HepG2 (cell line): ENCODE measurements at regions not wholly inside any gene's neighbourhood (a gene's known extent, or its start where the extent isn't known, plus 50 kb on each side); places are given as distances from the start of the nearest gene placed in this dataset.

Source experiments
- ATAC-seq: fragments of 200-7000 bp; cut with Tn5 transposase; 3 replicates; pipeline ENCODE4 v1.9.1; 2020; ENCODE audit warnings: mild to moderate bottlenecking, moderate library complexity
- BruUV-seq: library from RNA; stranded (reverse); fragments of 400-500 nt; replicated peaks from 2 replicates; lab custom pipeline; 2021; lab: Mats Ljungman, UMichigan
- CTCF ChIA-PET: fragments of 300-600 bp; formaldehyde crosslinking; extraction: SDS; loops from one replicate; lab custom pipeline; 2021; ENCODE audit warnings: low total read pairs, inconsistent platforms, low intra/inter-chr PET ratio; lab: Yijun Ruan, JAX
- POLR2A ChIA-PET: fragments of 350-600 bp; sonication (Branson Sonifier 250); formaldehyde crosslinking; loops from one replicate; lab custom pipeline; 2020; ENCODE audit warnings: antibody characterized with exemption, inconsistent platforms; lab: Yijun Ruan, JAX
- DNase-seq: peaks from one replicate; pipeline ENCODE4 v3.0.0-alpha.2; 2015; ENCODE audit warnings: low spot score
- FAIRE-seq: peaks from 3 replicates; lab custom pipeline; 2011; peaks lifted over from hg19 to GRCh38; lab: Jason Lieb, UNC
- H2AFZ ChIP-seq: one replicate; pipeline ENCODE4 v1.6.1; 2011; ENCODE audit warnings: low read length, inconsistent platforms
- H3K27ac ChIP-seq: fragments of 300-600 bp; 3 replicates; pipeline ENCODE4 v1.8.0; 2011; ENCODE audit warnings: mixed run types, mild to moderate bottlenecking, mixed read lengths, low read length, inconsistent platforms; ENCODE audit not compliant: insufficient read depth; ENCODE audit errors: extremely low read length
- H3K27me3 ChIP-seq, 2 experiments: fragments of 200-600 bp in 1 of 2; 2 replicates in 1 of 2; 3 replicates in 1 of 2; pipeline versions ENCODE4 v1.6.0 to v1.8.0; 2011; ENCODE audit warnings: low read length in 2 of 2, mild to moderate bottlenecking in 2 of 2, moderate library complexity in 2 of 2, inconsistent platforms in 1 of 2; ENCODE audit not compliant: insufficient read depth in 2 of 2, control insufficient read depth in 1 of 2
- H3K36me3 ChIP-seq, 2 experiments: fragments of 200-600 bp in 1 of 2; replicated peaks in 1 of 2; 2 replicates in 1 of 2; 3 replicates in 1 of 2; pipeline versions ENCODE4 v1.5.1 to v1.8.0; 2011; ENCODE audit warnings: low read length in 2 of 2, inconsistent platforms in 1 of 2; ENCODE audit not compliant: insufficient read depth in 2 of 2, control insufficient read depth in 1 of 2
- H3K4me1 ChIP-seq: 2 replicates; pipeline ENCODE4 v1.5.1; 2012; ENCODE audit warnings: low read length, inconsistent platforms; ENCODE audit not compliant: insufficient read depth
- H3K4me2 ChIP-seq: 2 replicates; pipeline ENCODE4 v1.6.0; 2011; ENCODE audit warnings: low read depth, low read length, inconsistent platforms
- H3K4me3 ChIP-seq, 3 experiments: fragments of 200-600 bp in 1 of 3; sonication (generic), shearing (Covaris generic) in 1 of 3; replicated peaks in 1 of 3; 2 replicates each; pipeline ENCODE4 v1.5.1; 2011 to 2016; ENCODE audit warnings: low read length in 3 of 3, inconsistent platforms in 2 of 3, low read depth in 2 of 3, mild to moderate bottlenecking in 2 of 3, control low read depth in 1 of 3, mixed read lengths in 1 of 3; ENCODE audit not compliant: insufficient read depth in 1 of 3
- H3K79me2 ChIP-seq: one replicate; pipeline ENCODE4 v1.6.1; 2011; ENCODE audit warnings: low read length, inconsistent platforms; ENCODE audit not compliant: insufficient read depth
- H3K9ac ChIP-seq: 2 replicates; pipeline ENCODE4 v1.6.0; 2011; ENCODE audit warnings: mild to moderate bottlenecking, low read depth, low read length, inconsistent platforms; ENCODE audit not compliant: insufficient read depth
- H3K9me3 ChIP-seq: 2 replicates; pipeline ENCODE4 v1.5.1; 2012; ENCODE audit warnings: mild to moderate bottlenecking, low read length
- H4K20me1 ChIP-seq: 2 replicates; pipeline ENCODE4 v1.6.0; 2011; ENCODE audit warnings: inconsistent platforms, mild to moderate bottlenecking, low read length, moderate library complexity; ENCODE audit not compliant: insufficient read depth
- GTF3A ChIP-seq: sonication (generic); formaldehyde crosslinking; conservative IDR thresholded peaks from 2 replicates; pipeline ENCODE4 v1.4.0; 2020; ENCODE audit warnings: mild to moderate bottlenecking, missing genetic modification reagents
- PAX8 ChIP-seq: sonication (generic); formaldehyde crosslinking; IDR thresholded peaks from 2 replicates; pipeline ENCODE4 v1.8.0; 2022; ENCODE audit warnings: mild to moderate bottlenecking, missing genetic modification reagents, borderline replicate concordance
- PHB2 ChIP-seq: fragments of 450-650 bp; IDR thresholded peaks from 2 replicates; pipeline ENCODE4 v1.6.1; 2018; ENCODE audit not compliant: partially characterized antibody
- RBFOX2 ChIP-seq: fragments of 200-400 bp; formaldehyde crosslinking; IDR thresholded peaks from 2 replicates; pipeline ENCODE4 v1.6.1; 2017; ENCODE audit warnings: low read depth, mild to moderate bottlenecking, low read length
- RXRB ChIP-seq: IDR thresholded peaks from 2 replicates; pipeline ENCODE4 v1.6.1; 2016; ENCODE audit warnings: borderline replicate concordance, missing genetic modification reagents, missing compliant biosample characterization
- ZBTB21 ChIP-seq: sonication (generic); formaldehyde crosslinking; IDR thresholded peaks from 2 replicates; pipeline ENCODE4 v1.4.0; 2020; ENCODE audit warnings: missing genetic modification reagents
- ZFP36 ChIP-seq: fragments of 150-350 bp; IDR thresholded peaks from 2 replicates; pipeline ENCODE4 v1.6.1; 2018; ENCODE audit warnings: borderline replicate concordance, low read length, low read depth; ENCODE audit not compliant: partially characterized antibody
- ZMYM4 ChIP-seq: sonication (generic); formaldehyde crosslinking; IDR thresholded peaks from 2 replicates; pipeline ENCODE4 v1.8.1; 2023; ENCODE audit warnings: mild to moderate bottlenecking, missing genetic modification reagents
- ZNF24 ChIP-seq: fragments of 450-650 bp; IDR thresholded peaks from 2 replicates; pipeline ENCODE4 v1.6.1; 2017; ENCODE audit warnings: antibody characterized with exemption, mild to moderate bottlenecking
- ZNF256 ChIP-seq: sonication (generic); formaldehyde crosslinking; conservative IDR thresholded peaks from 2 replicates; pipeline ENCODE4 v1.4.0; 2020; ENCODE audit warnings: missing genetic modification reagents
- ZNF33B ChIP-seq: sonication (generic); formaldehyde crosslinking; IDR thresholded peaks from 2 replicates; pipeline ENCODE4 v1.5.1; 2020; ENCODE audit warnings: mild to moderate bottlenecking, missing genetic modification reagents
- ZNF382 ChIP-seq: sonication (generic); formaldehyde crosslinking; IDR thresholded peaks from 2 replicates; pipeline ENCODE4 v1.5.0; 2020; ENCODE audit warnings: missing genetic modification reagents, mild to moderate bottlenecking, borderline replicate concordance
- ZNF562 ChIP-seq: sonication (generic); formaldehyde crosslinking; IDR thresholded peaks from 2 replicates; pipeline ENCODE4 v1.8.0; 2022; ENCODE audit warnings: missing genetic modification reagents, borderline replicate concordance
- ZNF670 ChIP-seq: sonication (generic); formaldehyde crosslinking; IDR thresholded peaks from 2 replicates; pipeline ENCODE4 v1.8.0; 2022; ENCODE audit warnings: mild to moderate bottlenecking, missing genetic modification reagents, borderline replicate concordance
- WGBS: methylation state at CpG from one replicate; pipeline ENCODE4 v1.1.6; 2017; ENCODE audit warnings: low lambda C conversion rate; 5-methylcytosine and 5-hydroxymethylcytosine counted together
- in situ Hi-C: cut with HindIII; loops from 2 replicates; pipeline ENCODE4 v1.10.0; 2017; ENCODE audit warnings: low pct_unique_long_range_greater_than_20kb; ENCODE audit not compliant: extremely low pct_ligation_motif_present
- intact Hi-C: fragments of 100-400 bp; cut with micrococcal nuclease; formaldehyde crosslinking; loops from one replicate; pipeline ENCODE4 v1.10.0; 2022; ENCODE audit not compliant: unreplicated experiment
- TF ChIP-seq, protein P1 (sequence below): sonication (generic); formaldehyde crosslinking; IDR thresholded peaks from 2 replicates; pipeline ENCODE4 v1.5.0; 2020; ENCODE audit warnings: mild to moderate bottlenecking, missing genetic modification reagents, moderate library complexity
- TF ChIP-seq, protein P2 (sequence below): sonication (generic); formaldehyde crosslinking; IDR thresholded peaks from 2 replicates; pipeline ENCODE4 v1.4.0; 2020; ENCODE audit warnings: missing genetic modification reagents
- TF ChIP-seq, protein P3 (sequence below): sonication (generic); formaldehyde crosslinking; IDR thresholded peaks from 2 replicates; pipeline ENCODE4 v1.4.0; 2020; ENCODE audit warnings: missing genetic modification reagents, borderline replicate concordance

DNA sequence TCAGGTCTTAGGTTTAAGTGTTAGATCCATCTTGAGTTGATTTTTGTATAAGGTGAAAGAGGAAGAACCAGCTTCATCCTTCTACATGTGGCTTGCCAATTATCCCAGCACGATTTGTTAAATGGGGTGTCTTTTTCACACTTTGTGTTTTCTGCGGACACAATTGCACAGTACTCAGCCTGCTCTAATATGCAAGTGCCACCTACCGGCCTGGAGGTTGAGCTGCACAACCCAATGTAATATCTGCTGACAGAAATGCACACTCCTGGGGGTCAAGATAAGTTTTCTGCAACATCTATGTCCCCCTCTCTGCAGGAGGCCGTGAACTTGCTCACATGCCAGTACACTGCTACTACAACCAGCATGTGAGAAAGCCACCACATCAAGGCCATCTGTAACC lies 791.9 kb upstream of the ROBO1 start:
- H3K9me3 ChIP-seq = no peaks in the 10 kb centered on the region
- no peaks in the 10 kb centered on the region for H4K20me1 ChIP-seq
- no peak overlapping the region for H2AFZ ChIP-seq
- ChIA-PET CTCF (interaction anchor here (1.4 kb wide), 1 partner anchor 1038 kb away, joined by 4 read pairs; no protein-coding TSS in a partner anchor), POLR2A (no interaction called here)
- in situ Hi-C loops = no loop called here
- DNase-seq (peak; percentile 3), ATAC-seq (peak; percentile 92), FAIRE-seq (no peak)
- H3K4me3 ChIP-seq = no peak overlapping the region
- BruUV-seq = no TSS peak
- H3K27ac ChIP-seq = no peak overlapping the region
- no peaks in the 10 kb centered on the region for H3K36me3 ChIP-seq
- intact Hi-C loops = loop anchor here (1.0 kb wide), 1 partner anchor 1038 kb away; no protein-coding TSS in a partner anchor
- no peaks in the 10 kb centered on the region for H3K27me3 ChIP-seq
- no peak overlapping the region for H3K4me2 ChIP-seq
- no peaks in the 10 kb centered on the region for H3K79me2 ChIP-seq
- H3K4me1 ChIP-seq = no peaks in the 10 kb centered on the region
- 6% methylated on average over 4 of the region's 4 CpGs for WGBS
- no peak overlapping the region for H3K9ac ChIP-seq
- no peak for TF ChIP-seq RBFOX2
- TF ChIP-seq ZNF256 = no peak
- no peak for TF ChIP-seq PAX8 (CRISPR knock-in tag)
- TF ChIP-seq GTF3A (CRISPR knock-in tag) = no peak
- TF ChIP-seq, protein P1, sequence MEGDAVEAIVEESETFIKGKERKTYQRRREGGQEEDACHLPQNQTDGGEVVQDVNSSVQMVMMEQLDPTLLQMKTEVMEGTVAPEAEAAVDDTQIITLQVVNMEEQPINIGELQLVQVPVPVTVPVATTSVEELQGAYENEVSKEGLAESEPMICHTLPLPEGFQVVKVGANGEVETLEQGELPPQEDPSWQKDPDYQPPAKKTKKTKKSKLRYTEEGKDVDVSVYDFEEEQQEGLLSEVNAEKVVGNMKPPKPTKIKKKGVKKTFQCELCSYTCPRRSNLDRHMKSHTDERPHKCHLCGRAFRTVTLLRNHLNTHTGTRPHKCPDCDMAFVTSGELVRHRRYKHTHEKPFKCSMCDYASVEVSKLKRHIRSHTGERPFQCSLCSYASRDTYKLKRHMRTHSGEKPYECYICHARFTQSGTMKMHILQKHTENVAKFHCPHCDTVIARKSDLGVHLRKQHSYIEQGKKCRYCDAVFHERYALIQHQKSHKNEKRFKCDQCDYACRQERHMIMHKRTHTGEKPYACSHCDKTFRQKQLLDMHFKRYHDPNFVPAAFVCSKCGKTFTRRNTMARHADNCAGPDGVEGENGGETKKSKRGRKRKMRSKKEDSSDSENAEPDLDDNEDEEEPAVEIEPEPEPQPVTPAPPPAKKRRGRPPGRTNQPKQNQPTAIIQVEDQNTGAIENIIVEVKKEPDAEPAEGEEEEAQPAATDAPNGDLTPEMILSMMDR (CRISPR knock-in tag) = peak; percentile 46; the same call in 1 of the 2 replicates
- TF ChIP-seq, protein P2, sequence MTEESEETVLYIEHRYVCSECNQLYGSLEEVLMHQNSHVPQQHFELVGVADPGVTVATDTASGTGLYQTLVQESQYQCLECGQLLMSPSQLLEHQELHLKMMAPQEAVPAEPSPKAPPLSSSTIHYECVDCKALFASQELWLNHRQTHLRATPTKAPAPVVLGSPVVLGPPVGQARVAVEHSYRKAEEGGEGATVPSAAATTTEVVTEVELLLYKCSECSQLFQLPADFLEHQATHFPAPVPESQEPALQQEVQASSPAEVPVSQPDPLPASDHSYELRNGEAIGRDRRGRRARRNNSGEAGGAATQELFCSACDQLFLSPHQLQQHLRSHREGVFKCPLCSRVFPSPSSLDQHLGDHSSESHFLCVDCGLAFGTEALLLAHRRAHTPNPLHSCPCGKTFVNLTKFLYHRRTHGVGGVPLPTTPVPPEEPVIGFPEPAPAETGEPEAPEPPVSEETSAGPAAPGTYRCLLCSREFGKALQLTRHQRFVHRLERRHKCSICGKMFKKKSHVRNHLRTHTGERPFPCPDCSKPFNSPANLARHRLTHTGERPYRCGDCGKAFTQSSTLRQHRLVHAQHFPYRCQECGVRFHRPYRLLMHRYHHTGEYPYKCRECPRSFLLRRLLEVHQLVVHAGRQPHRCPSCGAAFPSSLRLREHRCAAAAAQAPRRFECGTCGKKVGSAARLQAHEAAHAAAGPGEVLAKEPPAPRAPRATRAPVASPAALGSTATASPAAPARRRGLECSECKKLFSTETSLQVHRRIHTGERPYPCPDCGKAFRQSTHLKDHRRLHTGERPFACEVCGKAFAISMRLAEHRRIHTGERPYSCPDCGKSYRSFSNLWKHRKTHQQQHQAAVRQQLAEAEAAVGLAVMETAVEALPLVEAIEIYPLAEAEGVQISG = peak; percentile 95
- TF ChIP-seq PHB2 = no peak
- TF ChIP-seq, protein P3, sequence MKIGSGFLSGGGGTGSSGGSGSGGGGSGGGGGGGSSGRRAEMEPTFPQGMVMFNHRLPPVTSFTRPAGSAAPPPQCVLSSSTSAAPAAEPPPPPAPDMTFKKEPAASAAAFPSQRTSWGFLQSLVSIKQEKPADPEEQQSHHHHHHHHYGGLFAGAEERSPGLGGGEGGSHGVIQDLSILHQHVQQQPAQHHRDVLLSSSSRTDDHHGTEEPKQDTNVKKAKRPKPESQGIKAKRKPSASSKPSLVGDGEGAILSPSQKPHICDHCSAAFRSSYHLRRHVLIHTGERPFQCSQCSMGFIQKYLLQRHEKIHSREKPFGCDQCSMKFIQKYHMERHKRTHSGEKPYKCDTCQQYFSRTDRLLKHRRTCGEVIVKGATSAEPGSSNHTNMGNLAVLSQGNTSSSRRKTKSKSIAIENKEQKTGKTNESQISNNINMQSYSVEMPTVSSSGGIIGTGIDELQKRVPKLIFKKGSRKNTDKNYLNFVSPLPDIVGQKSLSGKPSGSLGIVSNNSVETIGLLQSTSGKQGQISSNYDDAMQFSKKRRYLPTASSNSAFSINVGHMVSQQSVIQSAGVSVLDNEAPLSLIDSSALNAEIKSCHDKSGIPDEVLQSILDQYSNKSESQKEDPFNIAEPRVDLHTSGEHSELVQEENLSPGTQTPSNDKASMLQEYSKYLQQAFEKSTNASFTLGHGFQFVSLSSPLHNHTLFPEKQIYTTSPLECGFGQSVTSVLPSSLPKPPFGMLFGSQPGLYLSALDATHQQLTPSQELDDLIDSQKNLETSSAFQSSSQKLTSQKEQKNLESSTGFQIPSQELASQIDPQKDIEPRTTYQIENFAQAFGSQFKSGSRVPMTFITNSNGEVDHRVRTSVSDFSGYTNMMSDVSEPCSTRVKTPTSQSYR (CRISPR knock-in tag) = no peak
- TF ChIP-seq ZNF670 (CRISPR knock-in tag) = no peak
- TF ChIP-seq ZNF382 (CRISPR knock-in tag) = no peak
- TF ChIP-seq ZMYM4 (CRISPR knock-in tag) = peak; percentile 51
- TF ChIP-seq ZNF562 (CRISPR knock-in tag) = no peak
- no peak for TF ChIP-seq RXRB (CRISPR knock-in tag)
- TF ChIP-seq ZNF24 = no peak
- no peak for TF ChIP-seq ZFP36
- TF ChIP-seq ZNF33B (CRISPR knock-in tag) = no peak
- no peak for TF ChIP-seq ZBTB21 (CRISPR knock-in tag)
